Endothelial cell of umbilical vein (primary cell): ENCODE measurements at regions not wholly inside any gene's neighbourhood (a gene's known extent, or its start where the extent isn't known, plus 50 kb on each side); places are given as distances from the start of the nearest gene placed in this dataset.

ENCODE experiments used
- BruUV-seq: library from RNA; stranded (reverse); fragments of 400-500 nt; replicated peaks from 2 replicates; lab custom pipeline; 2021; lab: Mats Ljungman, UMichigan
- CTCF ChIA-PET: fragments of 300-600, 350-600 bp; sonication (Branson Sonifier 250); formaldehyde crosslinking; loops from one replicate; lab custom pipeline; 2021; ENCODE audit warnings: antibody characterized with exemption, inconsistent platforms; lab: Charles Lee
- POLR2A ChIA-PET: fragments of 300-600, 350-600 bp; sonication (Branson Sonifier 250); formaldehyde crosslinking; loops from one replicate; lab custom pipeline; 2021; ENCODE audit warnings: antibody characterized with exemption, inconsistent platforms; lab: Charles Lee
- DNase-seq: peaks from one replicate; pipeline ENCODE4 v3.0.0-alpha.2; 2011; ENCODE audit warnings: low read depth, low spot score
- FAIRE-seq: peaks from 2 replicates; lab custom pipeline; 2011; peaks lifted over from hg19 to GRCh38; lab: Jason Lieb, UNC
- H2AFZ ChIP-seq: 2 replicates; pipeline ENCODE4 v1.6.0; 2012; ENCODE audit warnings: low read depth, low read length, control low read depth, inconsistent platforms
- H3K27ac ChIP-seq: 2 replicates; pipeline ENCODE4 v1.5.1; 2011; ENCODE audit warnings: low read depth, mild to moderate bottlenecking, control low read depth, low read length, moderate library complexity; ENCODE audit not compliant: insufficient read depth
- H3K27me3 ChIP-seq, 2 experiments: 2 replicates each; pipeline versions ENCODE4 v1.6.0 to v1.6.1; 2011; ENCODE audit warnings: low read length in 2 of 2, mixed read lengths in 1 of 2; ENCODE audit not compliant: control insufficient read depth in 2 of 2, insufficient read depth in 2 of 2
- H3K36me3 ChIP-seq, 2 experiments: 2 replicates in 1 of 2; 3 replicates in 1 of 2; pipeline ENCODE4 v1.5.1; 2011; ENCODE audit warnings: low read length in 2 of 2, mild to moderate bottlenecking in 1 of 2, moderate library complexity in 1 of 2; ENCODE audit not compliant: control insufficient read depth in 2 of 2, insufficient read depth in 2 of 2; ENCODE audit errors: extremely low read depth in 1 of 2
- H3K4me1 ChIP-seq: 3 replicates; pipeline ENCODE4 v1.5.1; 2011; ENCODE audit warnings: mild to moderate bottlenecking, low read length; ENCODE audit not compliant: control insufficient read depth, insufficient read depth; ENCODE audit errors: extremely low read depth
- H3K4me2 ChIP-seq: 2 replicates; pipeline ENCODE4 v1.6.1; 2011; ENCODE audit warnings: low read length, control low read depth, mixed read lengths; ENCODE audit not compliant: insufficient read depth
- H3K4me3 ChIP-seq, 3 experiments: fragments of 200-600 bp in 1 of 3; sonication (generic), shearing (Covaris generic) in 1 of 3; replicated peaks in 1 of 3; 2 replicates each; pipeline ENCODE4 v1.5.1; 2011 to 2016; ENCODE audit warnings: control low read depth in 3 of 3, low read length in 3 of 3, mild to moderate bottlenecking in 2 of 3, inconsistent platforms in 1 of 3, low read depth in 1 of 3, moderate library complexity in 1 of 3; ENCODE audit not compliant: insufficient read depth in 1 of 3
- H3K79me2 ChIP-seq: 2 replicates; pipeline ENCODE4 v1.6.0; 2012; ENCODE audit warnings: low read length, inconsistent platforms; ENCODE audit not compliant: control insufficient read depth, insufficient read depth
- H3K9ac ChIP-seq: replicated peaks from 2 replicates; pipeline ENCODE3; 2011; ENCODE audit warnings: low read length, control low read depth; ENCODE audit not compliant: insufficient read depth; ENCODE audit errors: extremely low read depth
- H3K9me1 ChIP-seq: replicated peaks from 3 replicates; pipeline ENCODE4 v1.6.0; 2011; ENCODE audit warnings: mild to moderate bottlenecking, low read length; ENCODE audit not compliant: control insufficient read depth, insufficient read depth; ENCODE audit errors: extremely low read depth
- H3K9me3 ChIP-seq: replicated peaks from 2 replicates; pipeline ENCODE4 v1.5.1; 2012; ENCODE audit warnings: low read length, inconsistent platforms; ENCODE audit not compliant: control insufficient read depth, insufficient read depth
- H4K20me1 ChIP-seq: replicated peaks from 2 replicates; pipeline ENCODE3; 2011; ENCODE audit warnings: mild to moderate bottlenecking, low read length; ENCODE audit not compliant: control insufficient read depth, insufficient read depth; ENCODE audit errors: extremely low read depth
- POLR2AphosphoS5 ChIP-seq: IDR thresholded peaks from 2 replicates; pipeline ENCODE4 v1.6.1; 2012; ENCODE audit warnings: low read depth, mild to moderate bottlenecking, control low read depth, low read length, moderate library complexity; ENCODE audit not compliant: insufficient read depth
- dilution Hi-C: fragments of 300-500 bp; cut with MboI; formaldehyde crosslinking; loops from one replicate; pipeline ENCODE4 v1.15.0; 2019; ENCODE audit warnings: low sequenced_read_pairs; ENCODE audit not compliant: extremely low pct_ligation_motif_present
- intact Hi-C: fragments of 100-400 bp; cut with micrococcal nuclease; formaldehyde crosslinking; loops from one replicate; pipeline ENCODE4 v1.10.0; 2022

DNA sequence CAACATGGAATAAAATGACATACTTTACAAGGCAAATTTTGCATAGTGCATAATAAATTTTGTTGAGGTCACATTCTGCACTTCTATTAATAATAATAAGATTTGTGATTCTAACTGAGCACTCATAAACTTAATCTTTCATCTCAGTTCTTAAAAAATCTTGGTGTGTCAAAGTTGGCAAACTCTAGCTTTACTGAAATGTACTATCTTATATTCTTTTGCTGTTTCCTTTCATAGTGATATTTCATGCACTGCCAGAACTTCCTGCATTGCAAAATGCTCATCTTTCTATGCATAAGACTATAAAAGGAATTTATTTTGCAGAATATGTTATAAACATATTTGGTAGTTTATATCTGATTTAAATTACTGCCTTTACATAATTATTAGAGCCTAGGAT lies 797.6 kb downstream of the ADGRL2 start:
- no peaks in the 10 kb centered on the region for H3K4me1 ChIP-seq
- no peaks in the 10 kb centered on the region for H3K27me3 ChIP-seq
- CTCF ChIA-PET, result interaction anchor here (1.0 kb wide), 1 partner anchor 38 kb away, joined by 3 read pairs; no protein-coding TSS in a partner anchor
- no peak overlapping the region for H3K27ac ChIP-seq
- no peaks in the 10 kb centered on the region for H4K20me1 ChIP-seq
- no peaks in the 10 kb centered on the region for H3K36me3 ChIP-seq
- POLR2A ChIA-PET, result no interaction called here
- H3K79me2 ChIP-seq, result no peaks in the 10 kb centered on the region
- H3K4me3 ChIP-seq, result no peak overlapping the region
- DNase-seq (no peak), FAIRE-seq (no peak)
- BruUV-seq, result no TSS peak
- dilution Hi-C loops (no loop called here), intact Hi-C loops (no loop called here)
- no peak for TF ChIP-seq POLR2AphosphoS5
- H3K9ac ChIP-seq, result no peak overlapping the region
- no peaks in the 10 kb centered on the region for H3K9me3 ChIP-seq
- H3K4me2 ChIP-seq, result no peak overlapping the region
- H3K9me1 ChIP-seq, result no peaks in the 10 kb centered on the region
- H2AFZ ChIP-seq, result no peak overlapping the region

DNA sequence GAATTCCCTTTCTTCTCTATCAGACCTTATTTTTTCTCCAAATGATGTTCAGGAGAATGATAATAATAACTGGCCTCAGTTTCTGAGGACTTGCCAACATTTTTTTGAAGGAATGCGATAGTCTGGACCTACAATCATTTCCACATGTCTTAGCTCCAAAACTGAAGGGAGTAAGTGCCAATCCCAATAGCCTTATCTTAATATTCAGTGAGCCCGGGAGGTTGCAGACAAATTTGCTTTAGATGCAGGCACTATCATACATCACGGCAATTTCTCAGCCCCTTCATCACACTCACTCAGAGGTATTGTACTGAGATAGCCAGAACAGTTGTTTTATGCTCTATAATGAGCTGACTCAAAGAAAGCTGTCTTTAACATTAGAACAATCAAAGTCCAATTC lies 796.9 kb downstream of the ADGRL2 start:
- CTCF ChIA-PET, result interaction anchor here (1.0 kb wide), 1 partner anchor 37 kb away, joined by 3 read pairs; no protein-coding TSS in a partner anchor
- no peaks in the 10 kb centered on the region for H3K79me2 ChIP-seq
- no peaks in the 10 kb centered on the region for H3K4me1 ChIP-seq
- no peaks in the 10 kb centered on the region for H4K20me1 ChIP-seq
- no peak overlapping the region for H3K4me2 ChIP-seq
- H3K4me3 ChIP-seq, result no peak overlapping the region
- dilution Hi-C loops (no loop called here), intact Hi-C loops (no loop called here)
- POLR2A ChIA-PET, result no interaction called here
- DNase-seq, result no peak
- H3K9me3 ChIP-seq, result no peaks in the 10 kb centered on the region
- no peaks in the 10 kb centered on the region for H3K27me3 ChIP-seq
- no TSS peak for BruUV-seq
- H2AFZ ChIP-seq, result peak overlapping the region; percentile 38
- no peak overlapping the region for H3K9ac ChIP-seq
- no peak for FAIRE-seq
- TF ChIP-seq POLR2AphosphoS5, result no peak
- no peaks in the 10 kb centered on the region for H3K9me1 ChIP-seq
- H3K36me3 ChIP-seq, result no peaks in the 10 kb centered on the region
- H3K27ac ChIP-seq, result no peak overlapping the region
